ENCODE measurements at regions not wholly inside any gene's neighbourhood (a gene's known extent, or its start where the extent isn't known, plus 50 kb on each side); places are given as distances from the start of the nearest gene placed in this dataset.
"Not testable (repeated sequence)": the region's sequence is repeated elsewhere in the genome, so short reads cannot be mapped to it uniquely, and the experiment has no call there.

GRCh38 chr21:15293240-15293639 lies 228.4 kb upstream of the NRIP1 start:
- Histone ChIP-seq H3K27me3 (ENCODE audit: control insufficient read depth, insufficient read depth, low read length) (no peaks in the 10 kb centered on the region), H3K9ac (ENCODE audit: low read length) (no peak overlapping the region), H3K4me3 (ENCODE audit: low read depth, low read length) (no peak overlapping the region), H3K4me1 (ENCODE audit: control insufficient read depth, insufficient read depth, low read length) (peaks cover 35% of the 10 kb centered on the region), H3K27ac (ENCODE audit: low read depth, low read length) (peak overlapping the region; percentile 46; the same call in 1 of the 2 replicates), H3K36me3 (ENCODE audit: control insufficient read depth, insufficient read depth, low read length) (no peaks in the 10 kb centered on the region), H3K9me3 (ENCODE audit: control insufficient read depth, insufficient read depth, low read depth, low read length) (no peaks in the 10 kb centered on the region)

- H3K4me1 ChIP-seq (ENCODE audit: control insufficient read depth, insufficient read depth, low read length) = peaks cover 24% of the 10 kb centered on the region
- no peak overlapping the region for H3K9ac ChIP-seq (ENCODE audit: low read length)
- no peak overlapping the region for H3K27ac ChIP-seq (ENCODE audit: low read depth, low read length)
- H3K4me3 ChIP-seq (ENCODE audit: low read depth, low read length) = no peak overlapping the region
- peaks cover 11% of the 10 kb centered on the region for H3K9me3 ChIP-seq (ENCODE audit: control insufficient read depth, insufficient read depth, low read depth, low read length)
- H3K27me3 ChIP-seq (ENCODE audit: control insufficient read depth, insufficient read depth, low read length) = no peaks in the 10 kb centered on the region
- H3K36me3 ChIP-seq (ENCODE audit: control insufficient read depth, insufficient read depth, low read length) = no peaks in the 10 kb centered on the region
Observed at GRCh38 chr21:15295875-15296274, 231.1 kb upstream of the NRIP1 start.

GRCh38 chr21:15297824-15298223 lies 233.0 kb upstream of the NRIP1 start:
- H3K9me3 ChIP-seq (ENCODE audit: control insufficient read depth, insufficient read depth, low read depth, low read length) = peaks cover 24% of the 10 kb centered on the region
- H3K36me3 ChIP-seq (ENCODE audit: control insufficient read depth, insufficient read depth, low read length) = no peaks in the 10 kb centered on the region

GRCh38 chr21:15298306-15298705 lies 233.5 kb upstream of the NRIP1 start:
- Histone ChIP-seq H3K9ac (ENCODE audit: low read length) (no peak overlapping the region), H3K36me3 (ENCODE audit: control insufficient read depth, insufficient read depth, low read length) (no peaks in the 10 kb centered on the region), H3K4me3 (ENCODE audit: low read depth, low read length) (no peak overlapping the region), H3K27me3 (ENCODE audit: control insufficient read depth, insufficient read depth, low read length) (no peaks in the 10 kb centered on the region), H3K9me3 (ENCODE audit: control insufficient read depth, insufficient read depth, low read depth, low read length) (peaks cover 24% of the 10 kb centered on the region), H3K27ac (ENCODE audit: low read depth, low read length) (no peak overlapping the region), H3K4me1 (ENCODE audit: control insufficient read depth, insufficient read depth, low read length) (peaks cover 4% of the 10 kb centered on the region)

More at GRCh38 chr21:15297824-15298223, 233.0 kb upstream of the NRIP1 start:
- no peak overlapping the region for H3K9ac ChIP-seq (ENCODE audit: low read length)
- H3K4me3 ChIP-seq (ENCODE audit: low read depth, low read length) = no peak overlapping the region
- H3K27ac ChIP-seq (ENCODE audit: low read depth, low read length) = no peak overlapping the region
- no peaks in the 10 kb centered on the region for H3K27me3 ChIP-seq (ENCODE audit: control insufficient read depth, insufficient read depth, low read length)
- H3K4me1 ChIP-seq (ENCODE audit: control insufficient read depth, insufficient read depth, low read length) = peaks cover 9% of the 10 kb centered on the region

- H3K4me3 ChIP-seq (ENCODE audit: low read depth, low read length); H3K4me1 ChIP-seq (ENCODE audit: control insufficient read depth, insufficient read depth, low read length); H3K9ac ChIP-seq (ENCODE audit: low read length); H3K27ac ChIP-seq (ENCODE audit: low read depth, low read length); H3K27me3 ChIP-seq (ENCODE audit: control insufficient read depth, insufficient read depth, low read length); H3K36me3 ChIP-seq (ENCODE audit: control insufficient read depth, insufficient read depth, low read length): not testable (repeated sequence)
- H3K9me3 ChIP-seq (ENCODE audit: control insufficient read depth, insufficient read depth, low read depth, low read length) = peaks cover 24% of the 10 kb centered on the region
Observed at GRCh38 chr21:15298755-15299154, 234.0 kb upstream of the NRIP1 start.

GRCh38 chr21:15300131-15300530 lies 235.3 kb upstream of the NRIP1 start:
- H3K4me3 ChIP-seq (ENCODE audit: low read depth, low read length) = no peak overlapping the region
- no peaks in the 10 kb centered on the region for H3K27me3 ChIP-seq (ENCODE audit: control insufficient read depth, insufficient read depth, low read length)
- H3K9me3 ChIP-seq (ENCODE audit: control insufficient read depth, insufficient read depth, low read depth, low read length) = peaks cover 24% of the 10 kb centered on the region
- no peaks in the 10 kb centered on the region for H3K4me1 ChIP-seq (ENCODE audit: control insufficient read depth, insufficient read depth, low read length)
- H3K9ac ChIP-seq (ENCODE audit: low read length) = no peak overlapping the region
- no peak overlapping the region for H3K27ac ChIP-seq (ENCODE audit: low read depth, low read length)
- H3K36me3 ChIP-seq (ENCODE audit: control insufficient read depth, insufficient read depth, low read length) = no peaks in the 10 kb centered on the region

GRCh38 chr21:15301014-15301413 lies 236.2 kb upstream of the NRIP1 start:
- peaks cover 24% of the 10 kb centered on the region for H3K9me3 ChIP-seq (ENCODE audit: control insufficient read depth, insufficient read depth, low read depth, low read length)
- H3K4me1 ChIP-seq (ENCODE audit: control insufficient read depth, insufficient read depth, low read length) = no peaks in the 10 kb centered on the region
- H3K4me3 ChIP-seq (ENCODE audit: low read depth, low read length) = no peak overlapping the region
- no peaks in the 10 kb centered on the region for H3K27me3 ChIP-seq (ENCODE audit: control insufficient read depth, insufficient read depth, low read length)
- H3K9ac ChIP-seq (ENCODE audit: low read length) = no peak overlapping the region
- no peak overlapping the region for H3K27ac ChIP-seq (ENCODE audit: low read depth, low read length)
- no peaks in the 10 kb centered on the region for H3K36me3 ChIP-seq (ENCODE audit: control insufficient read depth, insufficient read depth, low read length)

- Histone ChIP-seq H3K4me3 (ENCODE audit: low read depth, low read length) (no peak overlapping the region), H3K36me3 (ENCODE audit: control insufficient read depth, insufficient read depth, low read length) (no peaks in the 10 kb centered on the region), H3K27ac (ENCODE audit: low read depth, low read length) (no peak overlapping the region), H3K9me3 (ENCODE audit: control insufficient read depth, insufficient read depth, low read depth, low read length) (peaks cover 24% of the 10 kb centered on the region), H3K4me1 (ENCODE audit: control insufficient read depth, insufficient read depth, low read length) (no peaks in the 10 kb centered on the region), H3K9ac (ENCODE audit: low read length) (no peak overlapping the region), H3K27me3 (ENCODE audit: control insufficient read depth, insufficient read depth, low read length) (no peaks in the 10 kb centered on the region)
Observed at GRCh38 chr21:15301736-15302135, 236.9 kb upstream of the NRIP1 start.

- Histone ChIP-seq H3K27me3 (ENCODE audit: control insufficient read depth, insufficient read depth, low read length) (no peaks in the 10 kb centered on the region), H3K4me1 (ENCODE audit: control insufficient read depth, insufficient read depth, low read length) (no peaks in the 10 kb centered on the region), H3K9me3 (ENCODE audit: control insufficient read depth, insufficient read depth, low read depth, low read length) (peaks cover 8% of the 10 kb centered on the region), H3K9ac (ENCODE audit: low read length) (no peak overlapping the region), H3K36me3 (ENCODE audit: control insufficient read depth, insufficient read depth, low read length) (no peaks in the 10 kb centered on the region), H3K4me3 (ENCODE audit: low read depth, low read length) (no peak overlapping the region), H3K27ac (ENCODE audit: low read depth, low read length) (no peak overlapping the region)
Observed at GRCh38 chr21:15306271-15306670, 241.5 kb upstream of the NRIP1 start.

- Histone ChIP-seq H3K4me3 (ENCODE audit: low read depth, low read length) (no peak overlapping the region), H3K4me1 (ENCODE audit: control insufficient read depth, insufficient read depth, low read length) (no peaks in the 10 kb centered on the region), H3K9ac (ENCODE audit: low read length) (no peak overlapping the region), H3K36me3 (ENCODE audit: control insufficient read depth, insufficient read depth, low read length) (no peaks in the 10 kb centered on the region), H3K27me3 (ENCODE audit: control insufficient read depth, insufficient read depth, low read length) (no peaks in the 10 kb centered on the region), H3K27ac (ENCODE audit: low read depth, low read length) (no peak overlapping the region), H3K9me3 (ENCODE audit: control insufficient read depth, insufficient read depth, low read depth, low read length) (no peaks in the 10 kb centered on the region)
Observed at GRCh38 chr21:15308333-15308732, 243.5 kb upstream of the NRIP1 start.

GRCh38 chr21:15309022-15309590 lies 244.3 kb upstream of the NRIP1 start:
- H3K9ac ChIP-seq (ENCODE audit: low read length) = no peak overlapping the region
- no peak overlapping the region for H3K27ac ChIP-seq (ENCODE audit: low read depth, low read length)
- no peaks in the 10 kb centered on the region for H3K4me1 ChIP-seq (ENCODE audit: control insufficient read depth, insufficient read depth, low read length)
- no peaks in the 10 kb centered on the region for H3K27me3 ChIP-seq (ENCODE audit: control insufficient read depth, insufficient read depth, low read length)
- no peaks in the 10 kb centered on the region for H3K36me3 ChIP-seq (ENCODE audit: control insufficient read depth, insufficient read depth, low read length)
- H3K4me3 ChIP-seq (ENCODE audit: low read depth, low read length) = no peak overlapping the region
- H3K9me3 ChIP-seq (ENCODE audit: control insufficient read depth, insufficient read depth, low read depth, low read length) = no peaks in the 10 kb centered on the region

- H3K27ac ChIP-seq (ENCODE audit: low read depth, low read length) = no peak overlapping the region
- H3K9ac ChIP-seq (ENCODE audit: low read length) = no peak overlapping the region
- no peak overlapping the region for H3K4me3 ChIP-seq (ENCODE audit: low read depth, low read length)
- no peaks in the 10 kb centered on the region for H3K4me1 ChIP-seq (ENCODE audit: control insufficient read depth, insufficient read depth, low read length)
- no peaks in the 10 kb centered on the region for H3K36me3 ChIP-seq (ENCODE audit: control insufficient read depth, insufficient read depth, low read length)
- no peaks in the 10 kb centered on the region for H3K27me3 ChIP-seq (ENCODE audit: control insufficient read depth, insufficient read depth, low read length)
- no peaks in the 10 kb centered on the region for H3K9me3 ChIP-seq (ENCODE audit: control insufficient read depth, insufficient read depth, low read depth, low read length)
Observed at GRCh38 chr21:15309721-15310120, 244.9 kb upstream of the NRIP1 start.
